Activated naive CD8-positive, alpha-beta T cell (primary cell): ENCODE measurements at regions not wholly inside any gene's neighbourhood (a gene's known extent, or its start where the extent isn't known, plus 50 kb on each side); places are given as distances from the start of the nearest gene placed in this dataset.

ENCODE experiments used
- H3K27ac Mint-ChIP-seq: one replicate; pipeline ENCODE4 v1.8.0; 2021; ENCODE audit warnings: mixed read lengths
- H3K27me3 Mint-ChIP-seq: one replicate; pipeline ENCODE4 v1.8.0; 2021; ENCODE audit warnings: mixed read lengths
- H3K36me3 Mint-ChIP-seq: one replicate; pipeline ENCODE4 v1.8.0; 2021; ENCODE audit warnings: mixed read lengths
- H3K4me1 Mint-ChIP-seq: one replicate; pipeline ENCODE4 v1.8.0; 2021; ENCODE audit warnings: low read depth, mixed read lengths
- H3K4me3 Mint-ChIP-seq: one replicate; pipeline ENCODE4 v1.8.0; 2021; ENCODE audit warnings: mild to moderate bottlenecking, mixed read lengths
- H3K9me3 Mint-ChIP-seq: one replicate; pipeline ENCODE4 v1.8.0; 2021; ENCODE audit warnings: low read depth, mixed read lengths

DNA sequence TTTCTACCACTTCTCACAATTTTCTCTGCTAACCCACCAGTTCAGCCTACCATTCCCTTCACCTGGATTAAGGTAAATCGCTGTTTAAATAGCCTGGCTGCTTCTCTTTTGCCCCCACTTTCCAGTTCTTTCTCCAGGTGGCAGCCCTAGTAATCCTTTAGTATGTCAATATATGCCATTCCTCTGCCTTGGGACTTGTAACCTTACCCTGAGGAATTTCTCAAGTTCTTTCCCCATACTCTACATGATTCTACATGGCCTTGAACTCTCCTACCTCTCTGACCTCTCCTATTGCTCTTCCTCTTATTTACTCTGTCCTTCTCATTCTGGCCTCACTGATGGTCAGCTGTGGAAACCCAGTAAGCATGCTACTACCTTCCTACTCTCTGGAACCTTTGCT, 546.0 kb downstream of the PLA2G4A start:
- Mint-ChIP-seq H3K4me3 (no peak overlapping the region), H3K36me3 (no peaks in the 10 kb centered on the region), H3K9me3 (no peaks in the 10 kb centered on the region), H3K27me3 (no peaks in the 10 kb centered on the region), H3K27ac (no peak overlapping the region), H3K4me1 (no peaks in the 10 kb centered on the region)

DNA sequence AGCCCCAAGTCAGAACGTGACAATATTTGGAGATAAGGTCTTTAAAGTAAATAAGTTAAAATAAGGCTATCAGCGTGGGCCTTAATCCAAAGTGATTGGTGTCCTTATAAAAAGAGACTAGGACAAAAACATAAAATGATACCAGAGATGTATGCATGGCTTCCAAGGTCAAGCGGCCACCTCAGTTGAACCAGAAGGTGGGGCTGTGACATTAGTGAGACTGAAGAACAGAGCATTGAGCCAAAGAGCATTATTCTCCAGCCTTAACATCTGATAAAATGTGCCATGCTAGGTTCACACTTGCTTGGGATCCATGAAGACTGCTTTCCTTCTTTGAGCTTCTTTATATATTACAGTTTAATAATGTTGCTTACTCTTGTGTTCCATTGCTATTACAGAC, 554.6 kb downstream of the PLA2G4A start:
- no peaks in the 10 kb centered on the region for H3K36me3 Mint-ChIP-seq
- H3K27me3 Mint-ChIP-seq, result no peaks in the 10 kb centered on the region

GRCh38 chr1:187384504-187384903, 555.8 kb downstream of the PLA2G4A start:
- H3K27ac Mint-ChIP-seq, result no peak overlapping the region

More for the DNA sequence above, 554.6 kb downstream of the PLA2G4A start:
- Mint-ChIP-seq H3K4me3 (no peak overlapping the region), H3K4me1 (no peaks in the 10 kb centered on the region), H3K27ac (no peak overlapping the region), H3K9me3 (peaks cover 3% of the 10 kb centered on the region)

GRCh38 chr1:187390215-187390818, 561.6 kb downstream of the PLA2G4A start:
- Mint-ChIP-seq H3K9me3 (peaks cover 3% of the 10 kb centered on the region), H3K4me3 (no peak overlapping the region), H3K27me3 (no peaks in the 10 kb centered on the region), H3K4me1 (no peaks in the 10 kb centered on the region), H3K36me3 (no peaks in the 10 kb centered on the region), H3K27ac (no peak overlapping the region)

More at GRCh38 chr1:187384504-187384903, 555.8 kb downstream of the PLA2G4A start:
- H3K27me3 Mint-ChIP-seq, result no peaks in the 10 kb centered on the region
- peaks cover 3% of the 10 kb centered on the region for H3K9me3 Mint-ChIP-seq
- no peaks in the 10 kb centered on the region for H3K4me1 Mint-ChIP-seq
- no peak overlapping the region for H3K4me3 Mint-ChIP-seq
- H3K36me3 Mint-ChIP-seq, result no peaks in the 10 kb centered on the region

- Mint-ChIP-seq H3K4me3 (no peak overlapping the region), H3K27ac (no peak overlapping the region), H3K4me1 (no peaks in the 10 kb centered on the region), H3K9me3 (peaks cover 3% of the 10 kb centered on the region), H3K27me3 (no peaks in the 10 kb centered on the region), H3K36me3 (no peaks in the 10 kb centered on the region)
These were observed 567.5 kb downstream of the PLA2G4A start for GRCh38 chr1:187396226-187396625.

- no peaks in the 10 kb centered on the region for H3K36me3 Mint-ChIP-seq
- no peaks in the 10 kb centered on the region for H3K4me1 Mint-ChIP-seq
- no peak overlapping the region for H3K27ac Mint-ChIP-seq
- H3K27me3 Mint-ChIP-seq, result no peaks in the 10 kb centered on the region
- H3K9me3 Mint-ChIP-seq, result peaks cover 3% of the 10 kb centered on the region
- H3K4me3 Mint-ChIP-seq, result no peak overlapping the region
These were observed 568.4 kb downstream of the PLA2G4A start for GRCh38 chr1:187396929-187397796.

- Mint-ChIP-seq H3K4me1 (no peaks in the 10 kb centered on the region), H3K27me3 (no peaks in the 10 kb centered on the region), H3K27ac (no peak overlapping the region), H3K9me3 (peaks cover 3% of the 10 kb centered on the region), H3K4me3 (no peak overlapping the region), H3K36me3 (no peaks in the 10 kb centered on the region)
These were observed 579.7 kb downstream of the PLA2G4A start for GRCh38 chr1:187408212-187409004.

DNA sequence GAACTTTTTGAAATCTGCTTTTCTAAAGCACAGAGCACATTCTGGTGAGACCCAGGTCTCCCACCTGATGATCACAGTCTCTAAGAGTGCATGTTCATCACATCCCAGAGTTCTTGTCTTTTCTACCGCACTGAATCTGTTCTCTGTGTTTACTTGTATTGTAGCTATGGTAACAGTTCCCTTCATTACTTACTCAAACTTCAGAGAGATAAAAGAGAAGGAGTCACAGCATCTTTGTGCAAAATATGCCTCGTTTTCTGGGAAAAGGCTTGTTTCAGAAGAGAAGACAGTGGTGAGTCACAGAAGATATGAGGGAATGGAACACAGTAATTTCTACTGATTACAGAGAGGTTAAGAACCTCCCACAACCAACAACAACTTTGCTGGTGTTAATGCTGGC, 580.6 kb downstream of the PLA2G4A start:
- no peaks in the 10 kb centered on the region for H3K4me1 Mint-ChIP-seq
- H3K36me3 Mint-ChIP-seq, result no peaks in the 10 kb centered on the region
- H3K27ac Mint-ChIP-seq, result no peak overlapping the region
- peaks cover 3% of the 10 kb centered on the region for H3K9me3 Mint-ChIP-seq
- H3K4me3 Mint-ChIP-seq, result no peak overlapping the region
- H3K27me3 Mint-ChIP-seq, result no peaks in the 10 kb centered on the region

DNA sequence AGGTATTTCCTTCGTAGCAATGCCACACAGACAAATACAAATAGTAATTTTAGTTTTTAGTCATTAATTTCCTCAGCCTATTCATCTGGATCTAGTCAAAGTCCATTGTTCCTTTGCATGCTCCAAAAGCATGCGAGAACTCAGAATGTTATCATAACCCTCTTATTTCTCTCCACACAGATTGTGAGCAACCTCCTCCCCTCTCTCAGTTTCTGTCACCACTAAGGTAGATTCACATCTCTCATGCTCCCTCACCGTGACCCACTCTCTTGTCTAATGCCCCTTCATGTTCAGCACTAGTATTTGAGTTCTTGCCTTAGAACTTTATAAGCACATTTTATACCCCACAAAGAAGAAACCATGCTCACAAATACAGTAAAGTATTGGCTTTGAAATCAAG, 582.4 kb downstream of the PLA2G4A start:
- Mint-ChIP-seq H3K4me3 (no peak overlapping the region), H3K9me3 (peaks cover 3% of the 10 kb centered on the region), H3K36me3 (no peaks in the 10 kb centered on the region), H3K27ac (no peak overlapping the region), H3K4me1 (no peaks in the 10 kb centered on the region), H3K27me3 (no peaks in the 10 kb centered on the region)

GRCh38 chr1:187413405-187414169, 584.8 kb downstream of the PLA2G4A start:
- H3K36me3 Mint-ChIP-seq, result no peaks in the 10 kb centered on the region
- no peak overlapping the region for H3K27ac Mint-ChIP-seq
- peaks cover 5% of the 10 kb centered on the region for H3K9me3 Mint-ChIP-seq
- H3K27me3 Mint-ChIP-seq, result no peaks in the 10 kb centered on the region
- H3K4me3 Mint-ChIP-seq, result no peak overlapping the region
- H3K4me1 Mint-ChIP-seq, result no peaks in the 10 kb centered on the region

- Mint-ChIP-seq H3K27ac (no peak overlapping the region), H3K9me3 (peaks cover 5% of the 10 kb centered on the region), H3K4me3 (no peak overlapping the region), H3K4me1 (no peaks in the 10 kb centered on the region), H3K36me3 (no peaks in the 10 kb centered on the region), H3K27me3 (no peaks in the 10 kb centered on the region)
These were observed 586.3 kb downstream of the PLA2G4A start for GRCh38 chr1:187415065-187415464.

- Mint-ChIP-seq H3K36me3 (no peaks in the 10 kb centered on the region), H3K9me3 (peaks cover 5% of the 10 kb centered on the region), H3K27ac (no peak overlapping the region)
These were observed 588.8 kb downstream of the PLA2G4A start for GRCh38 chr1:187417520-187417919.

GRCh38 chr1:187433598-187433997, 604.8 kb downstream of the PLA2G4A start:
- Mint-ChIP-seq H3K27me3 (no peaks in the 10 kb centered on the region), H3K27ac (no peak overlapping the region), H3K36me3 (no peaks in the 10 kb centered on the region), H3K4me1 (no peaks in the 10 kb centered on the region), H3K9me3 (peaks cover 4% of the 10 kb centered on the region), H3K4me3 (no peak overlapping the region)

More at GRCh38 chr1:187417520-187417919, 588.8 kb downstream of the PLA2G4A start:
- Mint-ChIP-seq H3K27me3 (no peaks in the 10 kb centered on the region), H3K4me1 (no peaks in the 10 kb centered on the region), H3K4me3 (no peak overlapping the region)

DNA sequence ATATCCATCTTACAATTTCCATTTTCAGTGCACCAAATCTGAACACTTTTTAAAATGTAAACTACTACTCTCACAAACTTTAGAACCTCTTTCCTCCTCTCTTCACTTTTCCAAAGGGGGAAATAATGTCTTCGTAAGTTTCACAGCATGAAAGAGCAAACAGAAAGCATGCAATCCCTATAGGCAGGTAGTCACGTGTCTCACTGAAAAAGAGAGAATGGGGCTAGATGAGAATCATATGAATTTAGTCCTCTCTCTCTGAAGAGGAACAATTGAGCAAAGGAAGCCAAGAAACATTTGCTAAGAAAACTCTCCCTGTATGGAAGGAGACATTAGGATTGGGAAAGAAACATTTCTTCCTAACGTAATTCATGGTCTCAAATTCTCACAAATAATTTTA, 613.9 kb downstream of the PLA2G4A start:
- peaks cover 10% of the 10 kb centered on the region for H3K9me3 Mint-ChIP-seq

More for the DNA sequence above, 613.9 kb downstream of the PLA2G4A start:
- Mint-ChIP-seq H3K27ac (no peak overlapping the region), H3K4me1 (no peaks in the 10 kb centered on the region), H3K36me3 (no peaks in the 10 kb centered on the region), H3K27me3 (no peaks in the 10 kb centered on the region), H3K4me3 (no peak overlapping the region)
